ENCODE measurements at regions not wholly inside any gene's neighbourhood (a gene's known extent, or its start where the extent isn't known, plus 50 kb on each side); places are given as distances from the start of the nearest gene placed in this dataset.

DNA sequence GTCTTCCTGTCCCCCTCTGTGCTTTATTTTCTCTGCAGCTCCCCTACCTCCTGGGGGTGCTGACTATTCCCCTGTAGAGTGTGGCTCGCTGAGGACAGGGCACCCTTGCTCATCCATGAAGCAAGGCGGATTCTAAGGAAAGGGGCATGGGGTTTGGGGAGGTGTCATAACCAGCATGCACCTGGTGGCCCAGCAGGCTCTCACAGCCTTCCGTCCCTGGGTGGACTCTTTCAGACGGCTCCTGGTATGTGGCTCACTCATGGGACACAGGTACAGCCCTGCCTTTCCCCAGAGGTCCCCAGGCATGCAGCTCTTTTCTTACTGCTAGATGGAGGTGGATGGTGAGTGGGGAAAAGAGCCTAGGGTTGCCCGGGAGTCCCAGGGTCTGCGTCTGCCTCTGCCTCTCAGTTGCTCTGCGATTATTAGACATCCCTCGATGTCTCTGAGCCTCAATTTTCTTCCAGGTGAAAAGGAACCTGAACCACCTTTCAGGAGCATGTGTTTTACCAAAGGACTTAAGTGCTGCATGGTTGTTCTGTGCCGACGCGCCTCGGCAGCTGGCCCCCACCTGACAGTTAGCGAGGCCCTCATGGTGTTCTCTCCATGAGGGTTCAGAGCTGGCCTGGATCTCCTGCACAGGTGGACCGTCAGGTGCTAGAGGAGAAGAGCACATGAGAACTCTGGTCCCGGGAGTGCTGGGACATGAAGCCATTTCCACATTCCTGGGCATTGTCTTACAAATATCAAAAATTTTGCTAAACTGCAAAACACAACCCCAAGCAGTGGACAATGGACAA, 172.5 kb upstream of the SHH start:
- DNase-seq = no peak

DNA sequence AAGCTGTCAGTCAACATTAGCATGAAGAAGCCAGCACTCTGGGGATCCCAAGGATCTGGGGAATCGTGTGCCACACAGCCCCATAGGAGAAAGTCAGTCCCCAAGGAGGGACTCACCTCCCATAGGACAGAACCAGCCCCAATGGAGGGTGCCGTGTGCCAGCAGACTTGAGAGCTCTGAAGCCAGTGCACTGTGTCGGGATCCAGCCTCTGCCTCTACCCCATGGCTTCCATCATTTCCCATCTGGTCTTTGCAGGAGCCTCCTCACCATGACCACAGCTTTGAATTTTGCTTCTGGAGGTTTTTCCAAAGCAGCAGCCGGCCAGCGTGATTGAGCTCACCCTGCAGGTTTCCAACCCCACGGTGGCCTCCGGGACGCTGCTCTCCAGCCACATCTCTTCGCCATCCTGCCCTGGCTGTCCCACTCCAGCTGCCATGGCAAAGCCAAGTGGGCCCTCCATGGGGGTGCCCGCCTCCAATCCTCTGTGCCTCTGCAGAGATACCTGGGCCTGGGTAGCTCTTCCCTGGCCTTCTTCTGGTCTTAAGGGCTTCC, 171.8 kb upstream of the SHH start:
- no peak for DNase-seq

DNA sequence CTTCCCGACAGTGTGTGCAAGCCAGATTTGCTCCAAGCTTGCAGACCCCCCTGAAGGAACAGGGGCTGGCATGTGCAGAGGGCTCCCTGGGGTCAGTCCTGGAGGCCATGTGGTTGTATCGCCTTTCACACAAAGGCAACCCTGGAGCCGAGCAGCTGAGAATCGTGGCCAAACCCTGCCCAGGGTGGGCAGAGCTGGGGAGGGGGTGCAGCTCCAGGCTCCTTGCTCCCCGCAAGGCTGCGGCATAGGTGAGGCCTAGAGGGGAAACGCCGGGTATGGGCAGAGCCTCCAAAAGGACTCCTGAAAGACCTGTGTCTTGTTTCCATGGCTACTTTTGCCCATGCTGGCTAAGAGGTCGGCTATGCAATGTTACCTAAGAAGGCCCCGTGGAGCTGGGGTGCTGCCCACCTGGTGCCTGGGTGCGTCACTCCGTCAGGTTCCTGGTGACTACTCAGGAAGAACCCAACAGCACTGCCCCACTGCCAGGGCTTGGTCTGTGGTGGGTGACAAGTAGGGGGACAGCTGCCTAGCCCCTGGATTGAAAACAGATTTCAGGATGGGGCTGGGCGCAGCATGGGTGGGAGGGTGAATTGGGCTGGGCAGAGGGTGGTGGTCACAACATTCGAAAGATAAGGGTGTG, 171.0 kb upstream of the SHH start:
- no peak for DNase-seq

DNA sequence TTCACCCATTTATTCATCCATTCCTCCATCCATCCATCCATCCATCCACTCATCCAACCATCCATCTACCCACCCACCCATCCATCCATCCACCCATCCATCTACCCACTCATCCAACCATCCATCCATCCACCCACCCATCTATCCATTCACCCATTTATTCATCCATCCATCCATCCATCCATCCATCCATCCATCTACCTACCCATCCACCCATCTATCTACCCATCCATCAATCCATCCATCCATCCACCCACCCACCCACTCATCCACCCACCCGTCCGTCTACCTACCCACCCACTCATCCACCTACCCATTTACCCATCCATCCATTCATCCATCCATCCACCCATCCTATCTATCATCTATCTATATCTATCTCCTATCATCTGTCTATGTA, 169.4 kb upstream of the SHH start:
- no peak for DNase-seq

DNA sequence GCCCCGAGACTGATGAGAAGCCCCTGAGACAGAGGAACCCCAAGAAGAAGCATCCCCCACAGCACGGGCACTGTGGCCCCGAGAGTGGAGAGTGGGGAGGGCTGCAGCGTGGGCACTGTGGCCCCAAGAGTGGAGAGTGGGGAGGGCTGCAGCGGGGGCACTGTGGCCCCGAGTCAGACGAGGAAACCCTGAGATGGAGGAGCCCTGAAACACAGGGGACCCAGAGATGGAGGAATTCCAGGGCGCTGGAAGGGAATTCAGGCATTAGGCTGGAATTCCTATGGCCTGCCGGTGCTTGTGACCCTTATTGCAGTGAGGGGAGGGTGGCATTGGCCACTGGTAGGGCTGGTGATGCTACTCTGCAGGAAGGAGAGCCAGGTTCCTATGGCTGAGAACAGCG, 168.6 kb upstream of the SHH start:
- no peak for DNase-seq

DNA sequence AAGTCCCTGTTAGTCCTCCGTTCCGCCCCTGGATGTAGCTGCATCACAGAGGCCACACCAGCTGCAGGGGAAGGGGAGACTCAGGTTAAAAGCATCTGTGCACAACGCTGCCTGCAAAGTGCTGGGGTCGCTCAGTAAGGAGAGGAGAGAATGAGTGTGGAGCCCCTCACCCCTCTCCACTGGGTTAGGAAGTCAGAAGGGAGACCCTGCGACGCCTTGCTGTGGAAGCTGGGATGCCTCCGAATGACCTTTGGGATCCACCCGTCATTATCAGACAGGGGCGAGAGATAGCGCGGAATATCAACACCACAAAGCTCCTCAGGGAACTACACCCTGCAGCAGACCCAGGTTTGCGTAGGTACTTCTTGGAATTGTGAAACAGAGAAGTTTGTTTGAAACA, 167.7 kb upstream of the SHH start:
- DNase-seq = no peak

DNA sequence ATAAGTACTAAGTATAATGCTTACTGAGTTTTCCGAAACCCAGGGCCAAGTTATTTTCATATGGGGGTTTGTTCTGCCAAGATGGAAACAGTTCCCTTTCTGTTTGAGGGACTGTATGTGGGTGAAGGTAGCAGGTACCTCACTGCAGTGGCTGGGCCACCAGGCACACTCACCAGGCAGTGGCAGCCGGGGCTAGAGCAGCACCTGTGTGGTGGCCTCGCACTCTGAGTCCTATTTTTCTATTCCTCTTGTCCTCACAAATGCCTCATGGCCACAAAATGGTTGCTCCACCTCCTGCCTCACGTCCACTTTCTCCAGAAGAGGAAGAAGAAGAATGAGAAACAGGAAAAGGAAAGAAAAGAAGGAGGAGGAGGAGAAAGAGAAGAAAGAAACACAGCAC, 167.3 kb upstream of the SHH start:
- no peak for DNase-seq

DNA sequence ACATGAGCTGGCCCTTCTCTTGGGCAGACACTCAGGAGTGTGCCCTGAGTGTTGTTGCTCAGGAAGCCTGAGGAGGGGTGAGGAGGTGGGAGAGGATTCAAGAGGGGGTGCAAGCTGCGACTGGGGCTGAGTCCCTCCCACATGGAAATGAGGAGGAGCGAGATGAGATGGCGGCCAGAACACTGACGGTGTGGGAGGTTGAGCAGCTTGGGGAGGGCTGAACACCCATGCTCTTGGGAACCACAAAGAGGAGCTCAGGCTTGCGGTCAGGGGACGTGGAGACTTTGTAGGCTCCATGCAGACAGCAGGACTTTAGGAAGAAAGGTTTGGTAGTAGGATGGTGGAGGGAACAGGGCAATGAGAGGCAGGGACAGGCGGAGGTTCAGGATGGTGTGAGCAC, 163.2 kb upstream of the SHH start:
- no peak for DNase-seq

DNA sequence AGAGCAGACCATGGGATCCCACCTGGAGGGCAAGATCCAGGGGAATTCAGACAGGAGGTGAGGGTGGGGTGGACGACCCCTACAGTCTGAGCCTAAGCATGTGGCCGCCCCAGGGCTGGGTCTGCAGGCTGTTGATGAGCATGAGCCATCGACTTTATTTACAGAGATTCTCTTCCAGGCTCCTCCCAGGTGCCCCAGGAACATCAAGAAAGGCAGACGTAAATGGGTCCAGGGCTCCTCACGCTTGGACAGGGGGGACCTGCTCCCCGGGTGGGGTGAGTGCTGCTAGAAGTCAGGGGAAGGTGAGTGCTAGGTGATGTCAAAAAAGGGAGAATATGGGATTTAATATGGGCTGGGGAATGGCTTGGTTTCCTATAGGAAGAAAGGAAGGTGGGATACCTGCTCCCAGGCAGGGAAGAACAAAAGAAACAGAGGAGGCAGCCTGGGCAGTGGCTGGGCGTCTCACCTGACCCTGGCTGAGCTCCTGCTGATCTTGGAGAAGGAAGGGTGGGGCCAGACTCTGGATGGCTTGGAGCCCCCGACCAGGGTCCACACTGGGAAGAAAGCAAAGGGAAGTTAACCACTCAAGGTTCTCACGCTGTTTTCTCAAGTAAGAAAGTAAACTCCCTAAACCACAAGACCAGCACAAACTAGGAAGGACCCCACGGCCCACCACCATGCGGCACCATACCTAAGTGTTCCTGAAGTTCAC, 162.1 kb upstream of the SHH start:
- no peak for DNase-seq

DNA sequence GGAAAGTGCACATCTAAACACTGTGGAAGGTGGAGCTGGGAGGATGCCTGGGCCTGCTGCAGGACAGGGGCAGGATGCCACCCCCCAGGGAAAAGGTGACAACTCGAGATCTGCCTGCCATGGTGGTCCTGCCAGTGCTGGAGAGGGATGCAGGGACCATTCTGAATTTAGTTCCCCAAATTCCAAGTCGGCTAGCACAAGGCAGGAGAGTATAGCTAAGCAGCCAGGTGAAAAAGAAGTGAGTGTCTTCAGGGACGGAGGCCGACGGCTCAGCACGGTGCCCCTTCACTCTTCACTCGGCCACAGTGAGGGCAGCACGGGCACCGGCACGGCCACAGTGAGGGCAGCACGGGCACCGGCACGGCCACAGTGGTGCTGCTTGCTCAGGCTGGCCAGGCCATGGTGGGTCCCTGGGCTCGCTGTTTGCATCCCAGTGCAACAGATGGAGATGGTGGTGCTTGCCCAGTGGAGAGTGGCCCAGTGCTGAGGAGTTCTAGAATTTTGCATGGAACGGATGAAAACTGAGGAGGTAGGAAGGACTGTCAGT, 161.3 kb upstream of the SHH start:
- DNase-seq = no peak

DNA sequence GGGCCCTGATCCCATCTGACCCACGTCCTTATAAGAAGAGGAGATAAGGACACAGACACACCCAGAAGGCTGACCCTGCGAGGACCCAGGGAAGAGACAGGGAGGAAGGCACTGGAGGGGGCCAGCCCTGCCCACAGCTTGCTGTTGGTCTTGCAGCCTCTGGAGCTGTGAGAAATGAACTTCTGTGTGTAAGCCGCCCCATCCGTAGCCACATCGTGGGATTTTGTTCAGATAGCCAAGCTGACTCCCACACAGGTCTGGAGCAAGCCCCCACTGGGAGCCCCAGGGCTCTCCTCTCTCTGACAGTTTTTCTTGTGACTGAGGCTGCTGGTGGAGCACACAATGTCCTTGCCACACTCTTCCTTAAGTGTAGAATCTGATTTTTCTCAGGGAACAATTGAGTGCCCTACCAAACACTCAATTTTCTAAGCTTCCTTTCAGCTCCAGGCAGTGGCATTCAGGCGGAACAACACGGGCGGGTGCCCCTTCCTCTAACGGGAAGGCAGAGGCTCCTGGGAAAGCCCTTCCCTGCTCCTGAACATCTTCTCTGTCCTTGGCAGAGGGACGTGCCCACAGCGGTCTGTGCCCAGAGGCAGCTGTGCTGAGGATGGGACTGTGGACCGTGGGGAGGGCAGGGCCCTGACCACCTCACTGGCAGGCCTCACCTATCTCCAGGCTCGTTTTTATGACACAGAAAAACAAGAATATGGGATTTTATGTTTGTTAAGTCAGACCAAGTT, 160.6 kb upstream of the SHH start:
- DNase-seq = no peak

DNA sequence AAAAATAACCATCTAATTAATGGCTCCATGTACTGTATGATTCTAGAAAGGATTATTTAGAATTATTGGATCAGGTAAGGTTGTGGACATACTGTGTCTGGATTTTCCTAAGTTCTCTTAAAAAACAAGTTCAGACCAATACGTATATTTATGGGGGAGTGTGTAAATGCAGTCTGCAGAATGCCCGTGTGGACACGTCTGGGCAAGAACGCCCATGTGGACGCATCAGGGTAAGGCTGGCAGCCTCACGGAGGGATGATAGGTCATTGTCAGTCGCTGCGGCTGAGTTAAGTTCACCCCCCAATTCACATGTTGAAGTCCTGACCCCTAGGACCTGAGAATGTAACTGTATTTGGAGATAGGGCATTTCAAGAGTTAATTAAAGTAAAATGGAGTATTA, 160.0 kb upstream of the SHH start:
- no peak for DNase-seq

DNA sequence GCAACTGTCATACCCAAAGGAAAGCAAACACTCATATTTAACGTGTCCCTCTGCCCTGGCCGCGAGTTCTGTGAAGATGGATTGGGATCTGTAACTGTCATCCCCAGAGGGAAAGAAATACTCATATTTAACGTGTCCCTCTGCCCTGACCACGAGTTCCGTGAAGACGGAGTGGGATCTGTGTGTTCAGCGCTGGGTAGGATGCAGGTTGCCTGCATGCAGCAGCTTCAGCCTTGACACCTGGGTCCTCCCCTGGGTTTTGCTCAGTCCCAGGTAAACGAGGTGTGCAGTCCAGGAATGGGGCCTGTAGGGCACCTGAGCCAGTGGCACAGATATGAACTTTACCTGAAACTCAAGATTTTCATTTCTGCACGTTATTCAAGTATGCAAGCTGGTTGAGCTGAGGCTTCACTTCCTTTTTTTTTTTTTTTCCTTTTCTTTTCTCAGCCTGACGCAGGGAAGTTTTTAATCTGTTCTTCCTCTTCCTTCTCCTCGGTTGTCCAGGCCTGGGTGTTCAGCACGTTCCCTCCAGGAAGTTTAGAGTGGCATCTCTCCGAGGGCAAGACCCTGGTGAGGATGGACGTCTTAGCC, 159.0 kb upstream of the SHH start:
- DNase-seq = no peak

DNA sequence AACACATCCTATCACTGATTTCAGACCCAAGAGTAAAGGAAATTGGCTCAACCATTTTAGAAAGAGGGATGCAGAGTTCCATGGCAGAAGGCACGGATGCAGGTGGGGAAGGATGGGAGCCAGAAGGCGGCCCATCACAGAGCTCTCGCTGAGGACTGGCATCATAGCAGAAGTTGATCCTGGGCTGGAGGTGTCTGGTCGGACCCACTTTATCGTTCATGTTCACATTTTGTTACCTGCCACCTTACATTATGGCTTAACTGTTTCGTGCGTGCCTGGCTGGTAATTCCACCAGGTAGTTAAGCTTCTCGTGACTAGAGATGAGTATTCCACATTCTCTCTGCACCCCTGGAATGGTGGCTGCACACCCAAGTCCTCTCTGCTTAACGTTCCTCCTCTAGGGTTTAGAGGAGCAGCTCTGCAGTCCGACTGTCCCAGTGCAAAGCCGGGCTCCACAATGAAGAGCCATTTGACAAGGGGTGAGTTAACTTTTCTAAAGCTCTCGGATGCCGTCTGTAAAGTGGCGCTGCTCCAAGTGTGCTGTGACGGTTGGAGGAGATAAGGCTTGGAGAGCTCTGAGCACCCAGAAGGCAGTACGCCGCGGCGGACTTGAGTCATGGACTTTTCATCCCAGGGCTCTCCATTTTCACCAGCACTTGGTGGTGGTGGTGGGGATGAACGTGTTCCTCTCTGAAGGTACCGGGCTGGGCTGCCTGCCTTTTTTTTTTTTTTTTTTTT, 157.1 kb upstream of the SHH start:
- DNase-seq = no peak

DNA sequence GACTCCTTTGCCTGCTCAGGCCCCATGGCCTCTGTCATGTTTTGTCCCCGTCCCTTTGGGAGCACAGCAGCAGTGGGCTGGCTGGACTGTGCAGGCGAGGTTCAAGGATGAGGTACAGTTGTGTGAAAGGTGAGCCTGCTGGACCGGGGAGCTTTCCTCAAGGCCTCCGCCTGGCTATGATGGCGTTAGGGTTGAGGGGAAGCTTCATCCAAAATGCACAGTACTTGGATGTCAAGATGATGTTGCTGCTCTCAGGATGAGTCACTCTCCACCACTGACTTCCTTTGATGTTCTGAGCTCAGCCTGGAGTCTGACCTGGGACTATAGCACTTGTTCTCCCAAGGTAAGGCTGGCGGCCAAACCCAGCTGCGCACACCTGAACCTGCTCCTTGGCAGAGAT, 152.7 kb upstream of the SHH start:
- no peak for DNase-seq

DNA sequence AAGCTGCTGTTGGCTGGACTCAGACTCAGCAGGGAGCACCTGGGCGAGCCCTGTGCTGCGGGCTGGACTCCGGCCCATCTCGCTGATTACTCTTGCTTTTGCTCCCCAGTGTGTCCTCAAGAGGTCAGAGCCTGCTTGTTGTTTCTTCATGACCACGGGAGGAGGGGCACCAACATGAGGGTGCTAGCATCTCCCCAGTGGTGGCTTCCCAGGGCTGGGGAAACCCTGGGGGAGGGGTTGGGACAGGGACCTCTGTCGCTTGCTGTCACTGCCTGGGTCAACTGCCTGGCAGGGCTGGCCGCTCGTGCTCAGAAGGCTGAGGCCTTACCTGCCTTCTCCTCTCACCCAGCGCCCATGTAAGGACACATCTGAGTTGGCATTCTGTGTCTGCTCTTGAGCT, 152.3 kb upstream of the SHH start:
- no peak for DNase-seq

DNA sequence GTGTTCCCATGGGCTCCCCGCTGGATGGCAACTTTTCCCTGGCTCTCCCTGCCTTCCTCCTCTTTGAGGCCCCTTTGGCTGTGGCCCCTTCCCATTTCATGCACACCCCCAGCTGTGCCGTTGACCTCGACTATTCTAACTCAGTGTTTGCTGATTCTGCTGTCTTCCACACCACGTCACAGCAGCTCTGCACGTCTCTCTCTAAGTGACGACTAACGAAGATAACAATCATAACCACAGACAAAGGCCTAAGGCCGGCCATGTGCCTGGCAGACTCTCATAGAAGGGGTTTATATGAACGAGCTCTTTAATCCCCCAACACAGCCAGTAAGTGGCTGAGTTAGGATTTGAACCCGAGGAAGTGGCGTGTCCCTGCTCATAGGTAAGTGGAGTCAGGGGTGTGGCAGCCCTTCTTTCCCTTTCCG, 151.5 kb upstream of the SHH start:
- no peak for DNase-seq

DNA sequence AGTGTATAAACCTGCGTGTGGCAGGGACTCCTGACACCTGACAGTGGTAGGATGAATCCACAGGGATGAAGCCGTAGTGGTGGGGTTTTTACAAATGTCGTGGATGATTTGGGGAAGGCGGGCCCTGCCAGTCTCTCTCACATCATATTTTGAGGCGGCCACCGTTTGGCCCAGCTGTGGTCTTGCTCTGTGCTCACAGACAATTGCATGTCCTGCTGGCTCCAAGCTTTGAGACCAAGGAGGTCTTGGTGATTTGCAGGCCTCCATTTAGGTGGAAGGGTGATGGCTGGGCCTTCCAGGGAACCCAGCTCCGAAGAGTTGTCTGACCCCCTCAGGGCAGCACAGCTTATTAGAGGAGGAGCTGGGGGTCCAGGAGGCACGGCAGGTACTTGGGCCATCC, 151.1 kb upstream of the SHH start:
- no peak for DNase-seq

DNA sequence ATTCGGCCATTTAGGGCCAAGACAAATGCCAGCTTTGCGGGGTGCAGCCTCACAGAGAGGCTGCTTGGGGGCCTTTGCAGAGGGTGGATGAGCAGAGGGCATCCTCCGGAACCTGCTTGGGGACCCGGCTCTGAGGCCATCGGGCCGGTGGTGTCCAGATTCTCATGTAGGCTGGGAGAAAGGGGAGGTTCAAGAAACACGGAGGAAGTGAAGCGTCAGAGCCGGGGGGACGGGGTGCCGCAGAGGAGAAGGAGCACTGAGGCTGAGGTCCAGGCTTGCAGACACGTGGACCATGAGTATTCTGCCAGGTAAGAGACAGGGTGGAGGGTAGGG, 150.7 kb upstream of the SHH start:
- no peak for DNase-seq

DNA sequence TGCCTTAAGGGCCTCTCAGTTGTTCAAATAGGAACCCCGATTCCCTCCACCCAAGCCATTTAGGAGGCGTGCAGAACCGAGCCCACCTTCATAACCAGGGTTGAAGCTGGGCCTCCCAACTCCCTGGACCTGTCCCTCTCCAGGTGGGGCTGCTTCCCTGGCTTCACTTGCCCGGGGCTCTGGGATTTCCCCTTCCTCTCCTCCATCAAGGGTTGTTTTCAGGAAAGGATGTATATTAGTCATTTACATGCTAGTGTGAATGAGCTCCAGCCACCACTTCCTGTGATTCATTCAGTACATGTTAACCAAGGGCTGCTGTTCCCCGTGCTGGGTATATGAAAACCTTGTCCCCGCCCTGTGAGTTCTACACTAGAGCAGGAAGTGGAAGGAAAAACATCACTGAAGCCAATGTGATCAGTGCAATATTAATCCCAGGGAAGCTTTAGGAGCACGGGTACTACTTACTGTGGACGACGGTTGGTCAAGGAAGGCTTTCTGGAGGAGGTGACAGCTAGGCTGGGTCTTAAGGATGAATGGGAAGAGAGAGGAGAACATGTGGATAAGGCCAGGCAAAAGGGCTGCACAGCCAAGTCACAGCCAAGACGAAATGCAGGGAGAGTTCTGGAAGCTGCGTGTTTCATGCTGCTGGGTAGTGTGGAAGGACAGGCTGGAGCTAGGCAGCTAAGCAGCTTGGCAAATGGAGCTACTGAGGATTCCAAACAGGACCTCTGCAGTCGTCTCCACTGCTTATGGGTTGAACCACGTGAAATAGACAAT, 150.1 kb upstream of the SHH start:
- no peak for DNase-seq
